Esophagus squamous epithelium (tissue), 4 donors: ENCODE measurements at regions not wholly inside any gene's neighbourhood (a gene's known extent, or its start where the extent isn't known, plus 50 kb on each side); places are given as distances from the start of the nearest gene placed in this dataset.

Experiments used
- POLR2A ChIP-seq, 4 donors: fragments of 450-650 bp; IDR thresholded peaks; one replicate each; pipeline ENCODE4 v1.6.1; 2017; ENCODE audit warnings: antibody characterized with exemption in 4 of 4, mild to moderate bottlenecking in 4 of 4, moderate library complexity in 3 of 4
- TF ChIP-seq, protein P1 (sequence below), 6 experiments: fragments of 450-650 bp in 4 of 6; fragments of 200-600 bp in 2 of 6; sonication (generic) in 2 of 6; IDR thresholded peaks; one replicate each; pipeline ENCODE4 v1.5.1; 2016 to 2019; ENCODE audit warnings: antibody characterized with exemption in 6 of 6, mild to moderate bottlenecking in 4 of 6, moderate library complexity in 4 of 6

DNA sequence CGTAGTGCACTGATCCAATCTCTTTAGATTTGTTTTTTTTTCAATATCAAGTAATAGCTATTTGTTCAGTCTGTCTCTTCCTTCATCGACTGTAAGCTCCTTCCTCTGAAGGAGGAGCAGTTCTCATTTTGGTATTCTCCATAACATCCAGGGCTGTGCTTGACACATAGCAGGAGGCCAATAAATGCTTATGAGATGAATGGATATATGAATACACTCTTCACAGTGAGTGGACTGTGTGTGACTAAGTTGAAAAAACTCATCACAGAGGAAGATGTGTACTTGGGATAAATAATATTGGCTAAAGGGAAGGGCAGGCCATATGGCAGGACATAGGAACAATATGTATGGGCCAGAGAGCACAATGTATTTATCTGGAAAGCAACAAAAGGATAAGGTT is 205.3 kb upstream of the PRICKLE1 start:
- no peak for TF ChIP-seq POLR2A (IDR thresholded peaks at IDR 0.05)
- TF ChIP-seq, protein P1, sequence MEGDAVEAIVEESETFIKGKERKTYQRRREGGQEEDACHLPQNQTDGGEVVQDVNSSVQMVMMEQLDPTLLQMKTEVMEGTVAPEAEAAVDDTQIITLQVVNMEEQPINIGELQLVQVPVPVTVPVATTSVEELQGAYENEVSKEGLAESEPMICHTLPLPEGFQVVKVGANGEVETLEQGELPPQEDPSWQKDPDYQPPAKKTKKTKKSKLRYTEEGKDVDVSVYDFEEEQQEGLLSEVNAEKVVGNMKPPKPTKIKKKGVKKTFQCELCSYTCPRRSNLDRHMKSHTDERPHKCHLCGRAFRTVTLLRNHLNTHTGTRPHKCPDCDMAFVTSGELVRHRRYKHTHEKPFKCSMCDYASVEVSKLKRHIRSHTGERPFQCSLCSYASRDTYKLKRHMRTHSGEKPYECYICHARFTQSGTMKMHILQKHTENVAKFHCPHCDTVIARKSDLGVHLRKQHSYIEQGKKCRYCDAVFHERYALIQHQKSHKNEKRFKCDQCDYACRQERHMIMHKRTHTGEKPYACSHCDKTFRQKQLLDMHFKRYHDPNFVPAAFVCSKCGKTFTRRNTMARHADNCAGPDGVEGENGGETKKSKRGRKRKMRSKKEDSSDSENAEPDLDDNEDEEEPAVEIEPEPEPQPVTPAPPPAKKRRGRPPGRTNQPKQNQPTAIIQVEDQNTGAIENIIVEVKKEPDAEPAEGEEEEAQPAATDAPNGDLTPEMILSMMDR (IDR thresholded peaks at IDR 0.05): no peak
